ENCODE measurements at regions not wholly inside any gene's neighbourhood (a gene's known extent, or its start where the extent isn't known, plus 50 kb on each side); places are given as distances from the start of the nearest gene placed in this dataset.
A peak's percentile ranks its signal among the peaks of the same experiment; 100 is the strongest.

- no peaks in the 10 kb centered on the region for H3K27me3 ChIP-seq (ENCODE audit: control insufficient read depth, insufficient read depth, low read length)
- peaks cover 3% of the 10 kb centered on the region for H3K4me1 ChIP-seq (ENCODE audit: control insufficient read depth, insufficient read depth, low read length)
- H3K4me3 ChIP-seq (ENCODE audit: low read length) = no peak overlapping the region
- no peak overlapping the region for H3K9ac ChIP-seq (ENCODE audit: low read depth, low read length)
- no peak overlapping the region for H3K4me2 ChIP-seq (ENCODE audit: low read length)
- no peaks in the 10 kb centered on the region for H3K9me3 ChIP-seq (replicated peaks; ENCODE audit: low read length)
- H3K36me3 ChIP-seq (ENCODE audit: insufficient read depth, low read length) = no peaks in the 10 kb centered on the region
These were observed 214.5 kb downstream of the AUH start for GRCh38 chr9:91147079-91147708.

- Histone ChIP-seq H3K4me1 (ENCODE audit: control insufficient read depth, insufficient read depth, low read length) (peaks cover 3% of the 10 kb centered on the region), H3K4me2 (ENCODE audit: low read length) (no peak overlapping the region), H3K36me3 (ENCODE audit: insufficient read depth, low read length) (no peaks in the 10 kb centered on the region), H3K4me3 (ENCODE audit: low read length) (no peak overlapping the region), H3K27me3 (ENCODE audit: control insufficient read depth, insufficient read depth, low read length) (no peaks in the 10 kb centered on the region), H3K9me3 (replicated peaks; ENCODE audit: low read length) (no peaks in the 10 kb centered on the region), H3K9ac (ENCODE audit: low read depth, low read length) (no peak overlapping the region)
These were observed 213.4 kb downstream of the AUH start for GRCh38 chr9:91148306-91148705.

GRCh38 chr9:91150273-91150997 is 211.3 kb downstream of the AUH start:
- Histone ChIP-seq H3K27me3 (ENCODE audit: control insufficient read depth, insufficient read depth, low read length) (no peaks in the 10 kb centered on the region), H3K36me3 (ENCODE audit: insufficient read depth, low read length) (no peaks in the 10 kb centered on the region), H3K4me2 (ENCODE audit: low read length) (no peak overlapping the region), H3K9ac (ENCODE audit: low read depth, low read length) (peak overlapping the region; percentile 36), H3K4me1 (ENCODE audit: control insufficient read depth, insufficient read depth, low read length) (peaks cover 3% of the 10 kb centered on the region), H3K9me3 (replicated peaks; ENCODE audit: low read length) (no peaks in the 10 kb centered on the region), H3K4me3 (ENCODE audit: low read length) (no peak overlapping the region)

- Histone ChIP-seq H3K9me3 (replicated peaks; ENCODE audit: low read length) (no peaks in the 10 kb centered on the region), H3K27me3 (ENCODE audit: control insufficient read depth, insufficient read depth, low read length) (no peaks in the 10 kb centered on the region), H3K9ac (ENCODE audit: low read depth, low read length) (peak overlapping the region; percentile 35), H3K4me1 (ENCODE audit: control insufficient read depth, insufficient read depth, low read length) (peaks cover 3% of the 10 kb centered on the region), H3K4me3 (ENCODE audit: low read length) (no peak overlapping the region), H3K4me2 (ENCODE audit: low read length) (peak overlapping the region; percentile 15), H3K36me3 (ENCODE audit: insufficient read depth, low read length) (no peaks in the 10 kb centered on the region)
These were observed 210.6 kb downstream of the AUH start for GRCh38 chr9:91150998-91151717.

- Histone ChIP-seq H3K4me1 (ENCODE audit: control insufficient read depth, insufficient read depth, low read length) (peaks cover 3% of the 10 kb centered on the region), H3K36me3 (ENCODE audit: insufficient read depth, low read length) (no peaks in the 10 kb centered on the region), H3K27me3 (ENCODE audit: control insufficient read depth, insufficient read depth, low read length) (no peaks in the 10 kb centered on the region), H3K4me3 (ENCODE audit: low read length) (no peak overlapping the region), H3K4me2 (ENCODE audit: low read length) (no peak overlapping the region), H3K9ac (ENCODE audit: low read depth, low read length) (peak overlapping the region; percentile 35), H3K9me3 (replicated peaks; ENCODE audit: low read length) (no peaks in the 10 kb centered on the region)
These were observed 210.0 kb downstream of the AUH start for GRCh38 chr9:91151718-91152095.

- Histone ChIP-seq H3K4me1 (ENCODE audit: control insufficient read depth, insufficient read depth, low read length) (peaks cover 3% of the 10 kb centered on the region), H3K9me3 (replicated peaks; ENCODE audit: low read length) (no peaks in the 10 kb centered on the region), H3K4me2 (ENCODE audit: low read length) (no peak overlapping the region), H3K4me3 (ENCODE audit: low read length) (no peak overlapping the region), H3K27me3 (ENCODE audit: control insufficient read depth, insufficient read depth, low read length) (no peaks in the 10 kb centered on the region), H3K36me3 (ENCODE audit: insufficient read depth, low read length) (no peaks in the 10 kb centered on the region), H3K9ac (ENCODE audit: low read depth, low read length) (no peak overlapping the region)
These were observed 207.0 kb downstream of the AUH start for GRCh38 chr9:91154686-91155085.

- no peaks in the 10 kb centered on the region for H3K27me3 ChIP-seq (ENCODE audit: control insufficient read depth, insufficient read depth, low read length)
- no peak overlapping the region for H3K4me2 ChIP-seq (ENCODE audit: low read length)
- no peak overlapping the region for H3K4me3 ChIP-seq (ENCODE audit: low read length)
- H3K36me3 ChIP-seq (ENCODE audit: insufficient read depth, low read length) = no peaks in the 10 kb centered on the region
- no peak overlapping the region for H3K9ac ChIP-seq (ENCODE audit: low read depth, low read length)
- peaks cover 3% of the 10 kb centered on the region for H3K4me1 ChIP-seq (ENCODE audit: control insufficient read depth, insufficient read depth, low read length)
- no peaks in the 10 kb centered on the region for H3K9me3 ChIP-seq (replicated peaks; ENCODE audit: low read length)
These were observed 206.5 kb downstream of the AUH start for GRCh38 chr9:91155181-91155580.

GRCh38 chr9:91155746-91156376 is 205.9 kb downstream of the AUH start:
- Histone ChIP-seq H3K4me2 (ENCODE audit: low read length) (no peak overlapping the region), H3K36me3 (ENCODE audit: insufficient read depth, low read length) (no peaks in the 10 kb centered on the region), H3K4me1 (ENCODE audit: control insufficient read depth, insufficient read depth, low read length) (no peaks in the 10 kb centered on the region), H3K9me3 (replicated peaks; ENCODE audit: low read length) (no peaks in the 10 kb centered on the region), H3K9ac (ENCODE audit: low read depth, low read length) (no peak overlapping the region), H3K27me3 (ENCODE audit: control insufficient read depth, insufficient read depth, low read length) (no peaks in the 10 kb centered on the region), H3K4me3 (ENCODE audit: low read length) (no peak overlapping the region)

- H3K36me3 ChIP-seq (ENCODE audit: insufficient read depth, low read length) = no peaks in the 10 kb centered on the region
- H3K9me3 ChIP-seq (replicated peaks; ENCODE audit: low read length) = no peaks in the 10 kb centered on the region
- H3K9ac ChIP-seq (ENCODE audit: low read depth, low read length) = no peak overlapping the region
- H3K27me3 ChIP-seq (ENCODE audit: control insufficient read depth, insufficient read depth, low read length) = no peaks in the 10 kb centered on the region
- H3K4me2 ChIP-seq (ENCODE audit: low read length) = no peak overlapping the region
- H3K4me1 ChIP-seq (ENCODE audit: control insufficient read depth, insufficient read depth, low read length) = peaks cover 5% of the 10 kb centered on the region
- H3K4me3 ChIP-seq (ENCODE audit: low read length) = no peak overlapping the region
These were observed 205.1 kb downstream of the AUH start for GRCh38 chr9:91156451-91157234.

GRCh38 chr9:91157883-91158282 is 203.8 kb downstream of the AUH start:
- H3K9me3 ChIP-seq (replicated peaks; ENCODE audit: low read length) = no peaks in the 10 kb centered on the region
- no peaks in the 10 kb centered on the region for H3K27me3 ChIP-seq (ENCODE audit: control insufficient read depth, insufficient read depth, low read length)
- no peaks in the 10 kb centered on the region for H3K36me3 ChIP-seq (ENCODE audit: insufficient read depth, low read length)
- H3K4me3 ChIP-seq (ENCODE audit: low read length) = no peak overlapping the region
- H3K4me2 ChIP-seq (ENCODE audit: low read length) = no peak overlapping the region
- H3K9ac ChIP-seq (ENCODE audit: low read depth, low read length) = no peak overlapping the region
- H3K4me1 ChIP-seq (ENCODE audit: control insufficient read depth, insufficient read depth, low read length) = peaks cover 18% of the 10 kb centered on the region

GRCh38 chr9:91158286-91158685 is 203.4 kb downstream of the AUH start:
- no peak overlapping the region for H3K4me3 ChIP-seq (ENCODE audit: low read length)
- peaks cover 22% of the 10 kb centered on the region for H3K4me1 ChIP-seq (ENCODE audit: control insufficient read depth, insufficient read depth, low read length)
- no peak overlapping the region for H3K4me2 ChIP-seq (ENCODE audit: low read length)

More at GRCh38 chr9:91158286-91158685, 203.4 kb downstream of the AUH start:
- Histone ChIP-seq H3K36me3 (ENCODE audit: insufficient read depth, low read length) (no peaks in the 10 kb centered on the region), H3K9ac (ENCODE audit: low read depth, low read length) (no peak overlapping the region), H3K27me3 (ENCODE audit: control insufficient read depth, insufficient read depth, low read length) (no peaks in the 10 kb centered on the region), H3K9me3 (replicated peaks; ENCODE audit: low read length) (no peaks in the 10 kb centered on the region)

Data from skeletal muscle satellite cell (primary cell).